SH-SY5Y (cell line): ENCODE measurements at regions not wholly inside any gene's neighbourhood (a gene's known extent, or its start where the extent isn't known, plus 50 kb on each side); places are given as distances from the start of the nearest gene placed in this dataset.

Experiments used
- GATA2 ChIP-seq: IDR thresholded peaks from 2 replicates; pipeline ENCODE4 v1.6.1; 2011; ENCODE audit warnings: mild to moderate bottlenecking, low read depth, low read length
- GATA3 ChIP-seq: IDR thresholded peaks from 2 replicates; pipeline ENCODE4 v1.6.1; 2011; ENCODE audit warnings: low read depth, mild to moderate bottlenecking, low read length, moderate library complexity

GRCh38 chr12:94057262-94058151, 90.9 kb upstream of the PLXNC1 start:
- TF ChIP-seq GATA3, result no peak
- TF ChIP-seq GATA2, result no peak

GRCh38 chr12:94059394-94060368, 88.7 kb upstream of the PLXNC1 start:
- TF ChIP-seq GATA2 (no peak), GATA3 (no peak)

GRCh38 chr12:94062194-94062593, 86.2 kb upstream of the PLXNC1 start:
- TF ChIP-seq GATA2 (no peak), GATA3 (no peak)

- TF ChIP-seq GATA3 (no peak), GATA2 (no peak)
Observed at GRCh38 chr12:94062796-94063635, 85.4 kb upstream of the PLXNC1 start.

GRCh38 chr12:94070520-94070919, 77.9 kb upstream of the PLXNC1 start:
- no peak for TF ChIP-seq GATA3
- TF ChIP-seq GATA2, result no peak

GRCh38 chr12:94071258-94071657, 77.1 kb upstream of the PLXNC1 start:
- TF ChIP-seq GATA3, result no peak
- TF ChIP-seq GATA2, result no peak

GRCh38 chr12:94073441-94074051, 74.8 kb upstream of the PLXNC1 start:
- TF ChIP-seq GATA3 (no peak), GATA2 (no peak)

GRCh38 chr12:94074216-94074979, 74.0 kb upstream of the PLXNC1 start:
- TF ChIP-seq GATA3, result no peak
- no peak for TF ChIP-seq GATA2

GRCh38 chr12:94074980-94075629, 73.3 kb upstream of the PLXNC1 start:
- no peak for TF ChIP-seq GATA2
- no peak for TF ChIP-seq GATA3

GRCh38 chr12:94077209-94077608, 71.2 kb upstream of the PLXNC1 start:
- TF ChIP-seq GATA2, result no peak
- TF ChIP-seq GATA3, result no peak

GRCh38 chr12:94078138-94078723, 70.1 kb upstream of the PLXNC1 start:
- TF ChIP-seq GATA3, result no peak
- TF ChIP-seq GATA2, result no peak

- TF ChIP-seq GATA2 (no peak), GATA3 (no peak)
Observed at GRCh38 chr12:94078736-94079509, 69.5 kb upstream of the PLXNC1 start.
